HCT116 (cell line): ENCODE measurements at regions not wholly inside any gene's neighbourhood (a gene's known extent, or its start where the extent isn't known, plus 50 kb on each side); places are given as distances from the start of the nearest gene placed in this dataset.

Experiments
- ATAC-seq: fragments of 200-7000 bp; cut with Tn5 transposase; 2 replicates; pipeline ENCODE4 v1.9.1; 2020; ENCODE audit warnings: mild to moderate bottlenecking, moderate library complexity
- BruUV-seq: library from RNA; stranded (reverse); fragments of 400-500 nt; replicated peaks from 2 replicates; lab custom pipeline; 2021; lab: Mats Ljungman, UMichigan
- CTCF ChIA-PET: fragments of 300-600 bp; sonication (Branson Sonifier 250); formaldehyde crosslinking; loops from one replicate; lab custom pipeline; 2021; ENCODE audit warnings: antibody characterized with exemption; lab: Charles Lee
- POLR2A ChIA-PET: fragments of 300-600, 350-600 bp; sonication (Branson Sonifier 250); formaldehyde crosslinking; loops from one replicate; lab custom pipeline; 2021; ENCODE audit warnings: antibody characterized with exemption; lab: Charles Lee
- RAD21 ChIA-PET, 2 experiments: fragments of 300-600 bp; sonication (Branson Sonifier 250); formaldehyde crosslinking; loops; one replicate each; lab custom pipeline; 2023; ENCODE audit warnings: low total read pairs in 2 of 2; ENCODE audit not compliant: uncharacterized antibody in 2 of 2, unreplicated experiment in 2 of 2, low non-redundant PET in 1 of 2; lab: Charles Lee
- DNase-seq: peaks from one replicate; pipeline ENCODE4 v3.0.0-alpha.2; 2010; ENCODE audit warnings: low read depth, low spot score
- H2AFZ ChIP-seq: fragments of 200-600 bp; shearing (Covaris generic), sonication (generic); 2 replicates; pipeline ENCODE4 v1.6.1; 2017; ENCODE audit warnings: low read depth, mixed run types, mixed read lengths, antibody characterized with exemption, low read length; ENCODE audit not compliant: poor library complexity, severe bottlenecking
- H3K27ac ChIP-seq: 2 replicates; pipeline ENCODE4 v1.5.1; 2012; ENCODE audit warnings: low read depth, low read length
- H3K27me3 ChIP-seq: fragments of 200-600 bp; sonication (generic); 2 replicates; pipeline ENCODE4 v1.6.1; 2016; ENCODE audit warnings: mixed run types, low read length, mixed read lengths; ENCODE audit not compliant: insufficient read depth
- H3K36me3 ChIP-seq, 2 experiments: fragments of 200-500 bp in 1 of 2; fragments of 200-600 bp in 1 of 2; sonication (Bioruptor generic) in 1 of 2; sonication (generic) in 1 of 2; 2 replicates each; pipeline versions ENCODE4 v1.5.1 to v1.6.1; 2014 to 2016; ENCODE audit warnings: low read length in 2 of 2, inconsistent platforms in 1 of 2, mixed read lengths in 1 of 2, mixed run types in 1 of 2; ENCODE audit not compliant: insufficient read depth in 2 of 2, control insufficient read depth in 1 of 2
- H3K4me1 ChIP-seq, 2 experiments: fragments of 200-600 bp in 1 of 2; sonication (generic) in 1 of 2; 2 replicates each; pipeline versions ENCODE4 v1.5.1 to v1.6.1; 2012 to 2017; ENCODE audit warnings: low read length in 2 of 2, inconsistent platforms in 1 of 2, mild to moderate bottlenecking in 1 of 2, mixed read lengths in 1 of 2, mixed run types in 1 of 2, moderate library complexity in 1 of 2; ENCODE audit not compliant: insufficient read depth in 2 of 2, control insufficient read depth in 1 of 2
- H3K4me2 ChIP-seq: fragments of 200-600 bp; sonication (generic); 2 replicates; pipeline ENCODE4 v1.6.1; 2017; ENCODE audit warnings: mixed run types, low read length, mixed read lengths
- H3K4me3 ChIP-seq, 2 experiments: fragments of 200-600 bp in 1 of 2; sonication (generic) in 1 of 2; replicated peaks in 1 of 2; 2 replicates each; pipeline ENCODE4 v1.5.1; 2011 to 2016; ENCODE audit warnings: low read length in 2 of 2, control low read depth in 1 of 2, low read depth in 1 of 2, mild to moderate bottlenecking in 1 of 2, mixed read lengths in 1 of 2, mixed run types in 1 of 2
- H3K79me2 ChIP-seq: fragments of 200-600 bp; sonication (generic); 2 replicates; pipeline ENCODE4 v1.6.1; 2017; ENCODE audit warnings: mild to moderate bottlenecking, mixed run types, low read length, moderate library complexity, mixed read lengths; ENCODE audit not compliant: insufficient read depth
- H3K9ac ChIP-seq: fragments of 200-600 bp; sonication (generic); 2 replicates; pipeline ENCODE4 v1.6.1; 2016; ENCODE audit warnings: low read length, mixed read lengths
- H3K9me2 ChIP-seq: fragments of 200-600 bp; sonication (generic), shearing (Covaris generic); 2 replicates; pipeline ENCODE4 v1.6.1; 2017; ENCODE audit warnings: mixed run types, mild to moderate bottlenecking, moderate library complexity; ENCODE audit not compliant: insufficient read depth
- H3K9me3 ChIP-seq, 2 experiments: fragments of 200-500 bp in 1 of 2; fragments of 200-600 bp in 1 of 2; sonication (Bioruptor generic) in 1 of 2; sonication (generic) in 1 of 2; 2 replicates each; pipeline ENCODE4 v1.6.1; 2014 to 2017; ENCODE audit warnings: low read length in 2 of 2, mixed read lengths in 2 of 2, inconsistent platforms in 1 of 2, low read depth in 1 of 2, mild to moderate bottlenecking in 1 of 2, mixed run types in 1 of 2, moderate library complexity in 1 of 2; ENCODE audit not compliant: control insufficient read depth in 1 of 2, insufficient read depth in 1 of 2
- H4K20me1 ChIP-seq: fragments of 200-600 bp; sonication (generic), shearing (Covaris generic); 2 replicates; pipeline ENCODE4 v1.6.1; 2017; ENCODE audit warnings: mixed run types, mild to moderate bottlenecking, moderate library complexity; ENCODE audit not compliant: insufficient read depth
- ATF3 ChIP-seq: IDR thresholded peaks from 2 replicates; pipeline ENCODE4 v1.6.1; 2012
- CBX3 ChIP-seq: IDR thresholded peaks from 2 replicates; pipeline ENCODE4 v1.6.1; 2012; ENCODE audit warnings: low read depth
- CEBPB ChIP-seq: IDR thresholded peaks from 2 replicates; pipeline ENCODE4 v1.6.1; 2012; ENCODE audit warnings: low read depth
- CTCF ChIP-seq, 3 experiments: fragments of 200-600 bp in 1 of 3; sonication (generic) in 1 of 3; IDR thresholded peaks in 2 of 3; conservative IDR thresholded peaks in 1 of 3; 2 replicates each; pipeline ENCODE4 v1.5.1; 2012 to 2017; ENCODE audit warnings: low read depth in 2 of 3, low read length in 2 of 3, antibody characterized with exemption in 1 of 3, borderline replicate concordance in 1 of 3, control low read depth in 1 of 3, mild to moderate bottlenecking in 1 of 3, mixed read lengths in 1 of 3, mixed run types in 1 of 3, moderate library complexity in 1 of 3; ENCODE audit not compliant: insufficient read depth in 1 of 3
- EGR1 ChIP-seq: IDR thresholded peaks from 2 replicates; pipeline ENCODE4 v1.6.1; 2012; ENCODE audit warnings: low read depth
- ELF1 ChIP-seq: IDR thresholded peaks from 2 replicates; pipeline ENCODE4 v1.6.1; 2012; ENCODE audit warnings: low read depth, borderline replicate concordance
- EZH2 ChIP-seq: fragments of 200-600 bp; sonication (generic); IDR thresholded peaks from 2 replicates; pipeline ENCODE4 v1.6.1; 2017; ENCODE audit warnings: antibody characterized with exemption, mixed run types
- EZH2phosphoT487 ChIP-seq: fragments of 200-600 bp; IDR thresholded peaks from 2 replicates; pipeline ENCODE4 v1.6.1; 2018; ENCODE audit warnings: antibody characterized with exemption, borderline replicate concordance
- FOSL1 ChIP-seq: IDR thresholded peaks from 2 replicates; pipeline ENCODE4 v1.6.1; 2012; ENCODE audit warnings: low read depth
- JUND ChIP-seq: IDR thresholded peaks from 2 replicates; pipeline ENCODE4 v1.6.1; 2012
- MAX ChIP-seq: IDR thresholded peaks from 2 replicates; pipeline ENCODE4 v1.6.1; 2012
- POLR2A ChIP-seq: IDR thresholded peaks from 2 replicates; pipeline ENCODE4 v1.7.0; 2011; ENCODE audit warnings: borderline replicate concordance; ENCODE audit not compliant: insufficient read depth, insufficient read length; ENCODE audit errors: extremely low read depth
- POLR2AphosphoS5 ChIP-seq: IDR thresholded peaks from 2 replicates; pipeline ENCODE4 v1.6.1; 2011; ENCODE audit warnings: mild to moderate bottlenecking, low read depth, low read length, moderate library complexity
- RAD21 ChIP-seq: IDR thresholded peaks from 2 replicates; pipeline ENCODE4 v1.6.1; 2012; ENCODE audit warnings: low read depth, mild to moderate bottlenecking
- SIN3A ChIP-seq: IDR thresholded peaks from 2 replicates; pipeline ENCODE4 v1.6.1; 2012; ENCODE audit warnings: low read depth
- SP1 ChIP-seq: IDR thresholded peaks from 2 replicates; pipeline ENCODE4 v1.6.1; 2012; ENCODE audit warnings: low read depth
- SRF ChIP-seq: IDR thresholded peaks from 2 replicates; pipeline ENCODE4 v1.6.1; 2012; ENCODE audit warnings: low read depth
- TCF7L2 ChIP-seq: IDR thresholded peaks from 2 replicates; pipeline ENCODE4 v1.7.0; 2011; ENCODE audit warnings: borderline replicate concordance, inconsistent platforms; ENCODE audit not compliant: insufficient read depth, insufficient read length; ENCODE audit errors: extremely low read depth
- YY1 ChIP-seq: IDR thresholded peaks from 2 replicates; pipeline ENCODE4 v1.6.1; 2011; ENCODE audit warnings: low read length, low read depth, moderate library complexity, mild to moderate bottlenecking; ENCODE audit not compliant: insufficient replicate concordance; ENCODE audit errors: extremely low read depth
- ZFX ChIP-seq: fragments of 450-650 bp; IDR thresholded peaks from 2 replicates; pipeline ENCODE4 v1.6.1; 2017
- ZNF274 ChIP-seq: fragments of 200-500 bp; sonication (Bioruptor generic); IDR thresholded peaks from 2 replicates; pipeline ENCODE4 v1.6.1; 2014; ENCODE audit warnings: mild to moderate bottlenecking, low read depth, low read length, inconsistent platforms
- intact Hi-C: fragments of 100-400 bp; cut with micrococcal nuclease; formaldehyde crosslinking; loops from 2 replicates; pipeline ENCODE4 v1.10.0; 2022

GRCh38 chr1:208456487-208456886 is 212.3 kb upstream of the PLXNA2 start:
- intact Hi-C loops = no loop called here
- ChIA-PET RAD21 (no interaction called here), POLR2A (no interaction called here), CTCF (no interaction called here)
- H3K27ac ChIP-seq = no peak overlapping the region
- DNase-seq (no peak), ATAC-seq (no peak)
- no TSS peak for BruUV-seq
- H3K9me3 ChIP-seq = no peaks in the 10 kb centered on the region
- H2AFZ ChIP-seq = no peak overlapping the region
- no peaks in the 10 kb centered on the region for H3K36me3 ChIP-seq
- H3K27me3 ChIP-seq = no peaks in the 10 kb centered on the region; the same call in 1 of the 2 replicates
- no peaks in the 10 kb centered on the region for H3K9me2 ChIP-seq
- no peaks in the 10 kb centered on the region for H4K20me1 ChIP-seq
- no peak overlapping the region for H3K4me2 ChIP-seq
- no peaks in the 10 kb centered on the region for H3K79me2 ChIP-seq
- H3K4me1 ChIP-seq = no peaks in the 10 kb centered on the region
- H3K4me3 ChIP-seq = no peak overlapping the region
- no peak for TF ChIP-seq EZH2phosphoT487
- no peak for TF ChIP-seq SP1
- no peak for TF ChIP-seq JUND
- TF ChIP-seq TCF7L2 = no peak
- TF ChIP-seq ZFX = no peak
- no peak for TF ChIP-seq POLR2A
- no peak for TF ChIP-seq SRF
- TF ChIP-seq FOSL1 = no peak
- TF ChIP-seq ZNF274 = no peak
- TF ChIP-seq RAD21 = no peak
- no peak for TF ChIP-seq EGR1
- no peak for TF ChIP-seq POLR2AphosphoS5
- no peak for TF ChIP-seq CEBPB
- no peak for TF ChIP-seq CBX3
- no peak overlapping the region for H3K9ac ChIP-seq

- Histone ChIP-seq H3K4me2 (no peak overlapping the region), H3K27ac (no peak overlapping the region), H3K4me3 (no peak overlapping the region), H3K36me3 (no peaks in the 10 kb centered on the region), H3K9ac (no peak overlapping the region), H3K27me3 (peaks cover 9% of the 10 kb centered on the region; the same call in 1 of the 2 replicates), H3K9me2 (no peaks in the 10 kb centered on the region), H3K4me1 (no peaks in the 10 kb centered on the region), H3K9me3 (no peaks in the 10 kb centered on the region), H2AFZ (no peak overlapping the region), H3K79me2 (no peaks in the 10 kb centered on the region), H4K20me1 (no peaks in the 10 kb centered on the region)
- intact Hi-C loops = no loop called here
- DNase-seq = no peak
- ChIA-PET CTCF (no interaction called here), RAD21 (no interaction called here), POLR2A (no interaction called here)
- no TSS peak for BruUV-seq
- no peak for ATAC-seq
- TF ChIP-seq TCF7L2 (no peak), EGR1 (no peak), POLR2AphosphoS5 (no peak), EZH2phosphoT487 (no peak), YY1 (no peak), SP1 (no peak), ELF1 (no peak), RAD21 (no peak), CTCF (IDR thresholded peaks at IDR 0.05 in 2 of 3, conservative IDR thresholded peaks at IDR 0.05 in 1 of 3; ENCODE audit: borderline replicate concordance in 1 of 3, insufficient read depth in 1 of 3, low read depth in 2 of 3, low read length in 2 of 3) (no peak), MAX (no peak), CEBPB (no peak), SIN3A (no peak), ZFX (no peak), ATF3 (no peak), EZH2 (no peak)
Observed at GRCh38 chr1:208460823-208461222, 216.6 kb upstream of the PLXNA2 start.
